Endodermal cell (in vitro differentiated cells): ENCODE measurements at regions not wholly inside any gene's neighbourhood (a gene's known extent, or its start where the extent isn't known, plus 50 kb on each side); places are given as distances from the start of the nearest gene placed in this dataset.

Experiments used
- DNase-seq: peaks from one replicate; pipeline ENCODE4 v3.0.0-alpha.2; 2017
- H3K27ac ChIP-seq: 2 replicates; pipeline ENCODE4 v1.5.1; 2013; ENCODE audit warnings: mild to moderate bottlenecking, low read depth, low read length, moderate library complexity
- H3K27me3 ChIP-seq: 2 replicates; pipeline ENCODE4 v1.6.1; 2013; ENCODE audit warnings: mild to moderate bottlenecking, low read length, moderate library complexity; ENCODE audit not compliant: insufficient read depth, control insufficient read depth, poor library complexity, severe bottlenecking
- H3K36me3 ChIP-seq: 2 replicates; pipeline ENCODE4 v1.7.0; 2013; ENCODE audit warnings: mild to moderate bottlenecking, low read length, moderate library complexity; ENCODE audit not compliant: control insufficient read depth, insufficient read depth
- H3K4me1 ChIP-seq: one replicate; pipeline ENCODE4 v1.7.0; 2013; ENCODE audit warnings: low read length; ENCODE audit not compliant: control insufficient read depth, insufficient read depth
- H3K4me3 ChIP-seq: 2 replicates; pipeline ENCODE4 v1.5.1; 2013; ENCODE audit warnings: mild to moderate bottlenecking, low read length, moderate library complexity
- H3K9ac ChIP-seq: 2 replicates; pipeline ENCODE4 v1.6.1; 2013; ENCODE audit warnings: mild to moderate bottlenecking, low read length, moderate library complexity; ENCODE audit not compliant: poor library complexity, severe bottlenecking; ENCODE audit errors: extremely low read depth
- H3K9me3 ChIP-seq: 2 replicates; pipeline ENCODE4 v1.6.1; 2013; ENCODE audit warnings: mild to moderate bottlenecking, low read length, moderate library complexity; ENCODE audit not compliant: control insufficient read depth
- H3K27ac Mint-ChIP-seq: 2 replicates; pipeline ENCODE4 v1.8.0; 2020; ENCODE audit warnings: mixed read lengths
- H3K27me3 Mint-ChIP-seq: 2 replicates; pipeline ENCODE4 v1.8.0; 2021; ENCODE audit warnings: mild to moderate bottlenecking, mixed read lengths; ENCODE audit not compliant: insufficient read depth
- H3K36me3 Mint-ChIP-seq: 2 replicates; pipeline ENCODE4 v1.8.0; 2020; ENCODE audit warnings: low read depth, mixed read lengths
- H3K4me1 Mint-ChIP-seq: 2 replicates; pipeline ENCODE4 v1.8.0; 2020; ENCODE audit warnings: mixed read lengths
- H3K4me3 Mint-ChIP-seq: 2 replicates; pipeline ENCODE4 v1.8.0; 2020; ENCODE audit warnings: mild to moderate bottlenecking, moderate library complexity, mixed read lengths
- H3K9me3 Mint-ChIP-seq: 2 replicates; pipeline ENCODE4 v1.8.0; 2020; ENCODE audit warnings: mild to moderate bottlenecking, mixed read lengths
- WGBS, 2 experiments: methylation state at CpG; one replicate each; pipeline versions ENCODE4 v1.1.5 to v1.1.7; 2013; ENCODE audit warnings: missing lambda C conversion rate in 2 of 2, mixed read lengths in 1 of 2; ENCODE audit not compliant: insufficient coverage in 1 of 2, insufficient read length in 1 of 2; 5-methylcytosine and 5-hydroxymethylcytosine counted together
- TF ChIP-seq, protein P1 (sequence below): fragments of 200-600 bp; sonication (generic); conservative IDR thresholded peaks from 2 replicates; pipeline ENCODE4 v1.5.0; 2021; ENCODE audit warnings: antibody characterized with exemption, mild to moderate bottlenecking

- H3K27me3 Mint-ChIP-seq = peaks cover 12% of the 10 kb centered on the region
- H3K4me1 Mint-ChIP-seq = peaks cover 2% of the 10 kb centered on the region
- no peak overlapping the region for H3K4me3 Mint-ChIP-seq
- H3K36me3 Mint-ChIP-seq = no peaks in the 10 kb centered on the region
- TF ChIP-seq, protein P1, sequence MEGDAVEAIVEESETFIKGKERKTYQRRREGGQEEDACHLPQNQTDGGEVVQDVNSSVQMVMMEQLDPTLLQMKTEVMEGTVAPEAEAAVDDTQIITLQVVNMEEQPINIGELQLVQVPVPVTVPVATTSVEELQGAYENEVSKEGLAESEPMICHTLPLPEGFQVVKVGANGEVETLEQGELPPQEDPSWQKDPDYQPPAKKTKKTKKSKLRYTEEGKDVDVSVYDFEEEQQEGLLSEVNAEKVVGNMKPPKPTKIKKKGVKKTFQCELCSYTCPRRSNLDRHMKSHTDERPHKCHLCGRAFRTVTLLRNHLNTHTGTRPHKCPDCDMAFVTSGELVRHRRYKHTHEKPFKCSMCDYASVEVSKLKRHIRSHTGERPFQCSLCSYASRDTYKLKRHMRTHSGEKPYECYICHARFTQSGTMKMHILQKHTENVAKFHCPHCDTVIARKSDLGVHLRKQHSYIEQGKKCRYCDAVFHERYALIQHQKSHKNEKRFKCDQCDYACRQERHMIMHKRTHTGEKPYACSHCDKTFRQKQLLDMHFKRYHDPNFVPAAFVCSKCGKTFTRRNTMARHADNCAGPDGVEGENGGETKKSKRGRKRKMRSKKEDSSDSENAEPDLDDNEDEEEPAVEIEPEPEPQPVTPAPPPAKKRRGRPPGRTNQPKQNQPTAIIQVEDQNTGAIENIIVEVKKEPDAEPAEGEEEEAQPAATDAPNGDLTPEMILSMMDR = no peak
- no peak for DNase-seq
- H3K9me3 Mint-ChIP-seq = no peaks in the 10 kb centered on the region
- H3K27ac Mint-ChIP-seq = no peak overlapping the region
- H3K9me3 ChIP-seq = no peaks in the 10 kb centered on the region
- no peaks in the 10 kb centered on the region for H3K4me1 ChIP-seq
- no peak overlapping the region for H3K27ac ChIP-seq
- WGBS, 2 experiments = 83 to 84% methylated on average over 6 to 9 of the region's 9 CpGs
- peaks cover 9% of the 10 kb centered on the region for H3K27me3 ChIP-seq
- H3K36me3 ChIP-seq = no peaks in the 10 kb centered on the region
- H3K9ac ChIP-seq = no peak overlapping the region
- H3K4me3 ChIP-seq = no peak overlapping the region
Observed at GRCh38 chr10:128896116-128896795, 570.8 kb upstream of the MGMT start.

GRCh38 chr10:128896963-128897362 is 570.1 kb upstream of the MGMT start:
- 82% methylated on average over 2 of the region's 3 CpGs; no CpG with 5 or more reads in 1 of the 2 experiments for WGBS, 2 experiments
- H3K36me3 Mint-ChIP-seq = no peaks in the 10 kb centered on the region
- H3K4me3 ChIP-seq = no peak overlapping the region
- H3K27ac Mint-ChIP-seq = no peak overlapping the region
- no peak overlapping the region for H3K27ac ChIP-seq
- peaks cover 9% of the 10 kb centered on the region for H3K27me3 ChIP-seq
- no peak overlapping the region for H3K4me3 Mint-ChIP-seq
- H3K9me3 ChIP-seq = no peaks in the 10 kb centered on the region
- H3K27me3 Mint-ChIP-seq = peaks cover 12% of the 10 kb centered on the region
- no peak overlapping the region for H3K9ac ChIP-seq
- H3K9me3 Mint-ChIP-seq = no peaks in the 10 kb centered on the region
- no peaks in the 10 kb centered on the region for H3K4me1 ChIP-seq
- DNase-seq = no peak
- H3K36me3 ChIP-seq = no peaks in the 10 kb centered on the region
- TF ChIP-seq, protein P1 = no peak
- peaks cover 2% of the 10 kb centered on the region for H3K4me1 Mint-ChIP-seq

DNA sequence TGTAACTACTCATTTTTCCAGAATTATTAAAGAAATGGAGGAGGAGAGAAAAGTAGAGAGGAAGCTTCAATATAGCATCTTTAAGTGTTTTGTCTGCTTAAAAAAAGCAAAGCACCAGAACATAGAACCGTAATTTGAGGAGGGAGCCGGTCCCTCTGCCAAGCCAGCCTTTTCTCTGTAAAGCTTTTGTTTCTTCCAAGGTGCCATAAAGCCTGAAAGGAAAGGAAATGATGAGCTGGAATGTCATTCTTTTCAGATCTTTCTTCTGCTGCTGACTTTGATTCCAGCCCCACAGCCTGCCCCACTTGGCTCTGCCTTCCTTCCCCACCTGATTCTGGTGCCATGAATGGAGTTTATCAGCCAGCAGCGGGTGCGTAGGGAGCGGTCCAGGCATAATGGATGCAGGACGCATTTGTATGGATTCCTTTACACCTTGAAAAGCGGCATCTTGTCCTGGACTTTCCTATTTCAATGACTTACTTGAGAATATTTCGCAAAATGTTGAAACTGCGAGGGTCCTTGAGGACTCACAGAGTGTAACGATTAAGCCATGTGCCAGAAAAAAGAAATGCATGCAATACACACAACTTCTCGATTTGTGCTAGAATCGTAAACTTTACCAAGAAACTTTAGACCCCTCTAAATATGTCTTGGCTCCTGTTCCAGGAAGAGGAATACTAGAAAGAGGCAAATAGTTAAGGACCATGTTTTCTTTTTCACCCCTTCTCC is 569.5 kb upstream of the MGMT start:
- H3K36me3 Mint-ChIP-seq = no peaks in the 10 kb centered on the region
- WGBS, 2 experiments = 80 to 82% methylated on average over 11 to 12 of the region's 12 CpGs
- TF ChIP-seq, protein P1 = no peak

More for the DNA sequence above, 569.5 kb upstream of the MGMT start:
- Histone ChIP-seq H3K36me3 (no peaks in the 10 kb centered on the region), H3K9me3 (no peaks in the 10 kb centered on the region), H3K4me3 (no peak overlapping the region), H3K4me1 (no peaks in the 10 kb centered on the region), H3K27ac (no peak overlapping the region), H3K27me3 (peaks cover 9% of the 10 kb centered on the region), H3K9ac (no peak overlapping the region)
- Mint-ChIP-seq H3K27me3 (peaks cover 12% of the 10 kb centered on the region), H3K4me1 (peaks cover 2% of the 10 kb centered on the region), H3K27ac (no peak overlapping the region), H3K9me3 (no peaks in the 10 kb centered on the region), H3K4me3 (no peak overlapping the region)
- no peak for DNase-seq
